Endothelial cell of umbilical vein (primary cell): ENCODE measurements at regions not wholly inside any gene's neighbourhood (a gene's known extent, or its start where the extent isn't known, plus 50 kb on each side); places are given as distances from the start of the nearest gene placed in this dataset.

Experiments
- BruUV-seq: library from RNA; stranded (reverse); fragments of 400-500 nt; replicated peaks from 2 replicates; lab custom pipeline; 2021; lab: Mats Ljungman, UMichigan
- CTCF ChIA-PET: fragments of 300-600, 350-600 bp; sonication (Branson Sonifier 250); formaldehyde crosslinking; loops from one replicate; lab custom pipeline; 2021; ENCODE audit warnings: antibody characterized with exemption, inconsistent platforms; lab: Charles Lee
- POLR2A ChIA-PET: fragments of 300-600, 350-600 bp; sonication (Branson Sonifier 250); formaldehyde crosslinking; loops from one replicate; lab custom pipeline; 2021; ENCODE audit warnings: antibody characterized with exemption, inconsistent platforms; lab: Charles Lee
- DNase-seq: peaks from one replicate; pipeline ENCODE4 v3.0.0-alpha.2; 2011; ENCODE audit warnings: low read depth, low spot score
- FAIRE-seq: peaks from 2 replicates; lab custom pipeline; 2011; peaks lifted over from hg19 to GRCh38; lab: Jason Lieb, UNC
- H2AFZ ChIP-seq: 2 replicates; pipeline ENCODE4 v1.6.0; 2012; ENCODE audit warnings: low read depth, low read length, control low read depth, inconsistent platforms
- H3K27ac ChIP-seq: 2 replicates; pipeline ENCODE4 v1.5.1; 2011; ENCODE audit warnings: low read depth, mild to moderate bottlenecking, control low read depth, low read length, moderate library complexity; ENCODE audit not compliant: insufficient read depth
- H3K27me3 ChIP-seq, 2 experiments: 2 replicates each; pipeline versions ENCODE4 v1.6.0 to v1.6.1; 2011; ENCODE audit warnings: low read length in 2 of 2, mixed read lengths in 1 of 2; ENCODE audit not compliant: control insufficient read depth in 2 of 2, insufficient read depth in 2 of 2
- H3K36me3 ChIP-seq, 2 experiments: 2 replicates in 1 of 2; 3 replicates in 1 of 2; pipeline ENCODE4 v1.5.1; 2011; ENCODE audit warnings: low read length in 2 of 2, mild to moderate bottlenecking in 1 of 2, moderate library complexity in 1 of 2; ENCODE audit not compliant: control insufficient read depth in 2 of 2, insufficient read depth in 2 of 2; ENCODE audit errors: extremely low read depth in 1 of 2
- H3K4me1 ChIP-seq: 3 replicates; pipeline ENCODE4 v1.5.1; 2011; ENCODE audit warnings: mild to moderate bottlenecking, low read length; ENCODE audit not compliant: control insufficient read depth, insufficient read depth; ENCODE audit errors: extremely low read depth
- H3K4me2 ChIP-seq: 2 replicates; pipeline ENCODE4 v1.6.1; 2011; ENCODE audit warnings: low read length, control low read depth, mixed read lengths; ENCODE audit not compliant: insufficient read depth
- H3K4me3 ChIP-seq, 3 experiments: fragments of 200-600 bp in 1 of 3; sonication (generic), shearing (Covaris generic) in 1 of 3; replicated peaks in 1 of 3; 2 replicates each; pipeline ENCODE4 v1.5.1; 2011 to 2016; ENCODE audit warnings: control low read depth in 3 of 3, low read length in 3 of 3, mild to moderate bottlenecking in 2 of 3, inconsistent platforms in 1 of 3, low read depth in 1 of 3, moderate library complexity in 1 of 3; ENCODE audit not compliant: insufficient read depth in 1 of 3
- H3K79me2 ChIP-seq: 2 replicates; pipeline ENCODE4 v1.6.0; 2012; ENCODE audit warnings: low read length, inconsistent platforms; ENCODE audit not compliant: control insufficient read depth, insufficient read depth
- H3K9ac ChIP-seq: replicated peaks from 2 replicates; pipeline ENCODE3; 2011; ENCODE audit warnings: low read length, control low read depth; ENCODE audit not compliant: insufficient read depth; ENCODE audit errors: extremely low read depth
- H3K9me1 ChIP-seq: replicated peaks from 3 replicates; pipeline ENCODE4 v1.6.0; 2011; ENCODE audit warnings: mild to moderate bottlenecking, low read length; ENCODE audit not compliant: control insufficient read depth, insufficient read depth; ENCODE audit errors: extremely low read depth
- H3K9me3 ChIP-seq: replicated peaks from 2 replicates; pipeline ENCODE4 v1.5.1; 2012; ENCODE audit warnings: low read length, inconsistent platforms; ENCODE audit not compliant: control insufficient read depth, insufficient read depth
- H4K20me1 ChIP-seq: replicated peaks from 2 replicates; pipeline ENCODE3; 2011; ENCODE audit warnings: mild to moderate bottlenecking, low read length; ENCODE audit not compliant: control insufficient read depth, insufficient read depth; ENCODE audit errors: extremely low read depth
- CTCF ChIP-seq, 2 donors: IDR thresholded peaks; 1 replicate in 1 of 2; 2 replicates in 1 of 2; pipeline ENCODE4 v1.5.1; 2011; ENCODE audit warnings: low read length in 2 of 2, mild to moderate bottlenecking in 2 of 2, moderate library complexity in 2 of 2, control low read depth in 1 of 2, inconsistent platforms in 1 of 2, low read depth in 1 of 2; ENCODE audit not compliant: insufficient read depth in 1 of 2; ENCODE audit errors: extremely low read depth in 1 of 2
- EZH2 ChIP-seq: IDR thresholded peaks from 2 replicates; pipeline ENCODE4 v1.6.1; 2012; ENCODE audit warnings: borderline replicate concordance, low read depth, mild to moderate bottlenecking, moderate library complexity, low read length, inconsistent platforms; ENCODE audit not compliant: severe bottlenecking
- FOS ChIP-seq: IDR thresholded peaks from 2 replicates; pipeline ENCODE4 v1.6.1; 2011; ENCODE audit warnings: mild to moderate bottlenecking, low read length, moderate library complexity, borderline replicate concordance; ENCODE audit not compliant: insufficient read depth
- GATA2 ChIP-seq: IDR thresholded peaks from 2 replicates; pipeline ENCODE4 v1.7.0; 2011; ENCODE audit warnings: low read depth, mild to moderate bottlenecking, moderate library complexity, mixed read lengths, low read length; ENCODE audit not compliant: insufficient read length, insufficient read depth
- JUN ChIP-seq: IDR thresholded peaks from 2 replicates; pipeline ENCODE4 v1.6.1; 2011; ENCODE audit warnings: borderline replicate concordance, low read depth; ENCODE audit not compliant: insufficient read length, insufficient read depth
- MAX ChIP-seq: IDR thresholded peaks from 2 replicates; pipeline ENCODE4 v1.6.1; 2011; ENCODE audit not compliant: insufficient read depth, insufficient read length
- MYC ChIP-seq: IDR thresholded peaks from one replicate; pipeline ENCODE4 v1.6.1; 2011; ENCODE audit warnings: mild to moderate bottlenecking, low read depth, low read length
- POLR2A ChIP-seq: IDR thresholded peaks from 2 replicates; pipeline ENCODE4 v1.6.1; 2012; ENCODE audit warnings: low read depth, mild to moderate bottlenecking, control low read depth, low read length
- POLR2AphosphoS5 ChIP-seq: IDR thresholded peaks from 2 replicates; pipeline ENCODE4 v1.6.1; 2012; ENCODE audit warnings: low read depth, mild to moderate bottlenecking, control low read depth, low read length, moderate library complexity; ENCODE audit not compliant: insufficient read depth
- dilution Hi-C: fragments of 300-500 bp; cut with MboI; formaldehyde crosslinking; loops from one replicate; pipeline ENCODE4 v1.15.0; 2019; ENCODE audit warnings: low sequenced_read_pairs; ENCODE audit not compliant: extremely low pct_ligation_motif_present
- intact Hi-C: fragments of 100-400 bp; cut with micrococcal nuclease; formaldehyde crosslinking; loops from one replicate; pipeline ENCODE4 v1.10.0; 2022

- dilution Hi-C loops: no loop called here
- Histone ChIP-seq H3K4me2 (no peak overlapping the region), H3K4me3 (no peak overlapping the region), H3K9me3 (no peaks in the 10 kb centered on the region), H3K4me1 (no peaks in the 10 kb centered on the region), H3K9ac (no peak overlapping the region), H4K20me1 (no peaks in the 10 kb centered on the region), H3K27me3 (no peaks in the 10 kb centered on the region), H3K79me2 (no peaks in the 10 kb centered on the region), H2AFZ (no peak overlapping the region), H3K9me1 (no peaks in the 10 kb centered on the region), H3K36me3 (no peaks in the 10 kb centered on the region), H3K27ac (no peak overlapping the region)
- no peak for DNase-seq
- TF ChIP-seq POLR2A: no peak
- TF ChIP-seq POLR2AphosphoS5: no peak
- no peak for TF ChIP-seq MAX
- no peak for TF ChIP-seq FOS
- TF ChIP-seq JUN: no peak
- no peak for TF ChIP-seq GATA2
- TF ChIP-seq MYC: no peak
- no peak for TF ChIP-seq CTCF (IDR thresholded peaks at IDR 0.05; ENCODE audit: extremely low read depth in 1 of 2, insufficient read depth in 1 of 2, low read depth in 1 of 2, low read length in 2 of 2)
- TF ChIP-seq EZH2: no peak
- CTCF ChIA-PET: no interaction called here
- intact Hi-C loops: no loop called here
- no peak for FAIRE-seq
- POLR2A ChIA-PET: no interaction called here
- no TSS peak for BruUV-seq
These were observed 543.3 kb upstream of the ID2 start for GRCh38 chr2:8138525-8138922.
